HG02798 (cell line): ENCODE measurements at regions not wholly inside any gene's neighbourhood (a gene's known extent, or its start where the extent isn't known, plus 50 kb on each side); places are given as distances from the start of the nearest gene placed in this dataset.
"Not testable (repeated sequence)": the region's sequence is repeated elsewhere in the genome, so short reads cannot be mapped to it uniquely, and the experiment has no call there.

Experiments used
- ATAC-seq: cut with Tn5 transposase; IDR thresholded peaks from one replicate; pipeline ENCODE4 v1.9.1; 2021; ENCODE audit warnings: mild to moderate bottlenecking; ENCODE audit not compliant: unreplicated experiment, poor library complexity

DNA sequence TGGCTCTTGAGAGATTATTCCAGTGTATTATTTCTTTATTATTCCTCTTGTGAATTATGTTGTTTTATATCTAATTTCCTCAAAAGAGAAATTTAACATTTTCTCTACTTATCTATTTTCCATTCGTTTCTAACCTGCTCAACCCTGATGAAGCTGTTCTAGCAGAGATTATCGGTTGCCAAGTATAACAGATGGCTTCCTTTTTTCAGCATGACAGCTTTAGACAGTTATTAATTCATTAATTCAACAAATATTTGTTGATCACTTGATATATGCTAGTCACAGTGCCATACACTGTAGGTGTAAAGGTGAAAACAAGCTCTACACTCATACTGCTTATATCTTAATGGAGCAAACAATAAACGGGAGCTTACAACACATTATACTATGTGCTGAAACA is 137.9 kb upstream of the UBE2E3 start:
- no peak for ATAC-seq

DNA sequence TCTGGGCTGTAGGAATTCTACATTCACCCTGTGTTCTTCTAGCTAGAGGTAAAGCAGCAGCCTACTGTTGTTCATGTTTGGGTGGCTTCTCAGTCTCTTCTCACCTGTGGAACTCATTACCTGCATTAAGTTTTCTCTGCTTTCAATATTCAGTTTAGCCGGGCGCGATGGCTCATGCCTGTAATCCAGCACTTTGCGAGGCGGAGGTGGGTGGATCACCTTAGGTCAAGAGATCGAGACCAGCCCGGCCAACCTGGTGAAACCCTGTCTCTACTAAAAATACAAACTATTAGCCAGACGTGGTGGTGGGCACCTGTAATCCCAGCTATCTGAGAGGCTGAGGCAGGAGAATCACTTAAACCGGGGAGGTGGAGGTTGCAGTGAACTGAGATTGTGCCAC is 139.8 kb upstream of the UBE2E3 start:
- ATAC-seq: no peak

GRCh38 chr2:180829836-180830235 is 150.6 kb upstream of the UBE2E3 start:
- ATAC-seq: no peak

DNA sequence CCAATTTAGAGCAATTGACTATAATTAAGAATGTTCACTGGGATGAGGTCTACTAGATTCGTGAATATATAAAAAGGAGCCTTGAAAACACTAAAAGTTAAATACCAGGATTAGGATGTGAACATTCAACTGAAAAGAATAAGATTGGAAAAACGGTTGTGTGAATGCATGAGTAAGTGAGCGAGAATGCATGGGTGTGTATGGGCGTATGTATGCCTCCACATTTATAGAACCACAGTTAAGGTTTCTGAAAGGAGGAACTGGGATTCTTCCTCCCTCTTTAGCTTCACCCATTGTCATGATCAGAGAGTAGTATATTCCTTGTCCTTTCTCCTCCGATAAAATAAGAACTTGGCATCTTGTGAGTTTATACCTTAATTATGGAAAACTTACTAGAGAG is 151.1 kb upstream of the UBE2E3 start:
- no peak for ATAC-seq

- no peak for ATAC-seq
Measured at GRCh38 chr2:180828756-180829155, 151.6 kb upstream of the UBE2E3 start.

GRCh38 chr2:180823546-180824141 is 156.8 kb upstream of the UBE2E3 start:
- ATAC-seq: peak; percentile 47

GRCh38 chr2:180819106-180819505 is 161.3 kb upstream of the UBE2E3 start:
- ATAC-seq: no peak

DNA sequence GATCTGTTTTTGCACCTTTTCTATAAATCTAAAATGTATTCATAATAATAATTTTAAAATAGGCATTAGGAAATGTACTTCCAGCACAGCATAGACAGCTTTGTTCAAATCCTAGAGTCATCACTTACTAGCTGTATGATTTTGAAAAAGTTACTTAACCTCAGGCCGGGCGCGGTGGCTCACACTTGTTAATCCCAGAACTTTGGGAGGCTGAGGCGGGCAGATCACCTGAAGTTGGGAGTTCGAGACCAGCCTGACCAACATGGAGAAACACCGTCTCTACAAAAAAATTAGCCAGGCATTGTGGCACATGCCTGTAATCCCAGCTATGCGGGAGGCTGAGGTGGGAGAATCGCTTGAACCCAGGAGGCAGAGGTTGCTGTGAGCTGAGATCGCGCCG is 161.7 kb upstream of the UBE2E3 start:
- ATAC-seq: not testable (repeated sequence)

- no peak for ATAC-seq
Measured at GRCh38 chr2:180799141-180799540, 181.3 kb upstream of the UBE2E3 start.

GRCh38 chr2:180790891-180791290 is 189.5 kb upstream of the UBE2E3 start:
- ATAC-seq: no peak

DNA sequence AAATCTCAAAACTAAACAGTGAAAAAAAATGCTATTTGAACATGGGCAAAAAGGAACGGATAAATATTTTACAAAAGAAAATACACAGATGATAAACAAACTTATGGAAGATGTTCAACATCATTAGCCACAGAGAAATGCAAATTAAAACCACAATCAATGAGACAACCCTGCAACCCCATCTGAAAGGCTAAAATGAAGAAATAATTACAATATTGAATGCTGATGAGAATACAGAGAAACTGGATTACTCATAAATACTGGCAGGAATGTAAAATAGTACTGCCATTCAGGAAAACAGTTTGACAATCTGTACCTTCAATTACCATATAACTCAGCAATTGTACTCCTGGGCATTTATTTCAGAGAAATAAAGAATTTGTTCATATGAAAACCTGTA is 193.1 kb upstream of the UBE2E3 start:
- ATAC-seq: no peak

DNA sequence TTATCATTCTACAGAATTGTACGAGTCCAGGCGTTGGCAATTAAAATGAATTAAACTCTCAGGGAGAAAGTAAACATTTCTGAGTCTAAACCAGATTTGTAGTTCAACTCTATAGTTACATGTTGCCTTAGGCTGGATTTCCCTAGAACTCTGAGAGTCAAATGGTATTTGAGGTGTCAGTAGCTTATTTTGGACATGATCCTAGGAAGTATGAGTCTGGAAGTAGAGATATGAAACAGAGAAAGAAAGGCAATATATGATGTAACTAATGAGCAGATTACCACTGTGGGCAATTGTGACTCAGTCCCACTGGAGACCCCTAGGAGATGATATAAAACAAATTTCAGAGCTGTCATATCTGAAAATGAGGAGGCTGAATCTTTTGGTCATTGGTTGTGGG is 199.1 kb upstream of the UBE2E3 start:
- ATAC-seq: no peak

- no peak for ATAC-seq
Measured at GRCh38 chr2:180778291-180778690, 202.1 kb upstream of the UBE2E3 start.

DNA sequence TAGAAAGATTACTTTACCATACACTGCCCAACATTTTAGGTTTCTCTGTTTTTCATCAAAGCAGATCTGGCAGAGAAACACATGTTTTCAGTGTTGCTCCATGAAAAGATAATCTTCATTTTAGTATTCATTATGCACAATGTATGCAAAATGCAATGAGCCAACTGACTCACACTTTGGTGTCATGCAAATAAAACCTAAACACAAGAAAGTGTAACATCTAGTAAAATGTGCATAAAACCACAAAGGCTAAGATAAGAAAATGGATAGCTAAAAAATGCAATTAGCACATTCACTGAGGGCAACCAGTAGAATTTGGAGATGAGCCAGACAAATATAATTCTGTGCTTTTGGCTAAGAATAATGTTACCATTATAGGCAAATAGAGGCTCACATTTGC is 203.5 kb upstream of the UBE2E3 start:
- ATAC-seq: no peak

DNA sequence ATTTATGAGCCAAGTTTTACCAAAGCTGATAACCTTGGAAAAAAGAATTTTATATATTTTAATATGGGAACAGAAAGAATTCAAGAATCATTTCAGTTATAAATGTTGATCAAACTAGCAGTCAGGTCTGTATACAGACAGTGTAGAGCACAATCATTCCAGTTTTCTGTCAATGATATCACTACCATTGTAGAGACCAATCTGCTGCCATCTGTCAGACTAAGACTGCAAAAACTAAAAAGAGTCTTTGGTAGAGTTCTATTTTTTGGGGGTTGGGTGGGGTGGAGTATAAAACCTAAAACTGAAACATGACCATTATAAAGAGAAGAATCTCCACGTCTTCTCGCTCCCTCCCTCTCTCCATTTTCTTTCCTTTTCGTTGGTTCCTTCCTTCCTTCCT is 204.7 kb upstream of the UBE2E3 start:
- ATAC-seq: no peak

DNA sequence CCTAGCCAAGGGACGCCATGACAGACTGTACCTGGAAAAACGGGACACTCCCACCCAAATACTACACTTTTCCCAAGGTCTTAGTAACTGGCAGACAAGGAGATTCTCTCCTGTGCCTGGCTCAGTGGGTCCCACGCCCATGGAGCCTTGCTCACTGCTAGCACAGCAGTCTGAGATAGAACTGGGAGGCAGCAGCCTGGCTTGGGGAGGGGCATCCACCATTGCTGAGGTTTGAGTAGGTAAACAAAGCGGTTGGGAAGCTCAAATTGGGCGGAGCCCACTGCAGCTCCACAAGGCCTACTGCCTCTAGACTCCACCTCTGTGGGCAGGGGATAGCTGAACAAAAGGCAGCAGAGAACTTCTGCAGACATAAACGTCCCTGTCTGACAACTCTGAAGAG is 215.1 kb upstream of the UBE2E3 start:
- not testable (repeated sequence) for ATAC-seq

DNA sequence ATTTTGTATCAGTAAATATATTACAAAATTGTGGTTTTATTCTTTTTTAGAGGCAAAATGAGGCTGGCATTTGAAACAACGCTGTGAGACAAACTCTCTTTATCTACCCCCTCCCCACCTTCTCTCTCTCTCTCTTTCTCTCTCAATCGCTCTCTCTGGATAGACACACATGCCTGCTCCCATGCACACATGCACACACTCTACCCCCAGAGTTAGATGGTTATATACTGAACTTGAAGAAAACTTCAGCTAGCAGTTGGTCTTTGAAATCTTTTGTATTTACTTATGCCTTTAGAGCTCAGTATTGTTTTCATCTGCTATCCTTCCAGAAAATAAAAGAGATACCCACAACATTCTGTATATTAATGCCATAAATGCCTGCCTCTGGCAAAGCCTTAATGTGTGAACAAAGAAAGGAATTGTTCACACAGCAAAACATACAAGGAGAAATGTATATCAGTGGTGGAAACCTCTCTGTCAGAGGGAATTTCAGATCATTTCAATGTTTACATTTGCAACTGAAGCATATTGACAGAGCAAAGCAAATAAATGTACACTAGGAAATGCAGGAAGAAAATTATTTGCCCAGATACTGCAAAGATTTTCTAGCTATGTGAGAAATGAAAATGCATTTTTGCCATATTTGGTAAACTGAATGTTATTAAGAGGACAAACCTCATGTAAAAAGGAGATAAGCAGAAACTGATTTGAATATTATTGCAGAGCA is 217.0 kb upstream of the UBE2E3 start:
- ATAC-seq: no peak

GRCh38 chr2:180761224-180761623 is 219.2 kb upstream of the UBE2E3 start:
- no peak for ATAC-seq

DNA sequence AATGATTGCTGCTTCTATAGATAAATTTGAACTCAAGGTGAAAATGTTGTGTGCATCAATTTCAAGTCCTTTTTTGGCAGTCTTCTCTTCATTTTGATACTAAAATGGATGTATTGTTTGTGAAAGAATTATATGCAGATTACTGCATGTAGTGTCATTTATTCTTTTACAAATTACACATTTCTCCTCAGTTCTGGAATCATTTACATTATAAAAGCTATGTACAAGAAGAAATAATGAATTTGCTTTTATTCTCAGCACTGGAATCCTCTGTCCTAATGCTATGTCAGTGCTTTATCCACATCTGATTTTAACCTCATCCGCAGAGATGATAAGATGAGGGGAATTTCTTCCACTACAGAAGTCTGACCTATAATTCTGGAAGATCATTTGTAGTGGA is 220.8 kb upstream of the UBE2E3 start:
- ATAC-seq: no peak

GRCh38 chr2:180753809-180754761 is 226.3 kb upstream of the UBE2E3 start:
- ATAC-seq: no peak

GRCh38 chr2:180751306-180751920 is 229.0 kb upstream of the UBE2E3 start:
- ATAC-seq: no peak
